ENCODE measurements at regions not wholly inside any gene's neighbourhood (a gene's known extent, or its start where the extent isn't known, plus 50 kb on each side); places are given as distances from the start of the nearest gene placed in this dataset.

GRCh38 chr1:208501542-208501941 lies 257.4 kb upstream of the PLXNA2 start:
- Histone ChIP-seq H3K4me1 (ENCODE audit: control insufficient read depth in 5 of 5, insufficient read depth in 5 of 5, low read length in 5 of 5) (peaks cover 0 to 9% (median 0%) of the 10 kb centered on the region in 5 donors), H3K4me3 (ENCODE audit: low read depth in 1 of 5, low read length in 5 of 5) (no peak overlapping the region), H3K9me3 (ENCODE audit: control insufficient read depth in 5 of 5, low read length in 5 of 5) (peaks cover 0 to under 1% (median 0%) of the 10 kb centered on the region in 5 donors), H3K27me3 (ENCODE audit: control insufficient read depth in 5 of 5, insufficient read depth in 4 of 5, low read length in 5 of 5) (no peaks in the 10 kb centered on the region), H3K27ac (ENCODE audit: low read depth, low read length) (no peak overlapping the region), H3K9ac (ENCODE audit: low read length in 5 of 5) (no peak overlapping the region), H3K36me3 (ENCODE audit: control insufficient read depth in 5 of 5, insufficient read depth in 5 of 5, low read length in 5 of 5) (no peaks in the 10 kb centered on the region)

DNA sequence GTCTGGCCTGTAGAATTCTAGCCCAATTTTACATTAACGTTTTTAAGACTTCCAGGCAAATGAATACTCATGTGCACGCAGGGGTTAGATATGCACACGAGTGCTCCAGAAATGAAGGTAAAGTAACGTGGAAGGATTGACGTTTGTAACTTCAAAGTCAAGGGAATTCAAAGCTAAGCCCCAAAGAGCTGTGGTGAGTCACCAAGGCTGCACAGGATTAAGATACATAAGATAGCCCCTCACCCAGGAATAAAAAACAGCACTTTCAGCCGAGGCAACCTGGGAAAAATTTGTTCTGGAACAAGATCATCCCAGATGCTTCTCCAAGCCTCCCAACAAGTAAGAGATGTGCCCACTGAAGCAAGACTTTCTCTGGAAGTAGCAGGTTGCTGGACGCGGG lies 259.6 kb upstream of the PLXNA2 start:
- no peak overlapping the region for H3K4me3 ChIP-seq (ENCODE audit: low read depth in 1 of 5, low read length in 5 of 5)
- H3K27ac ChIP-seq (ENCODE audit: low read depth, low read length) = no peak overlapping the region
- no peaks in the 10 kb centered on the region for H3K9me3 ChIP-seq (ENCODE audit: control insufficient read depth in 5 of 5, low read length in 5 of 5)
- no peak overlapping the region for H3K9ac ChIP-seq (ENCODE audit: low read length in 5 of 5)
- H3K36me3 ChIP-seq (ENCODE audit: control insufficient read depth in 5 of 5, insufficient read depth in 5 of 5, low read length in 5 of 5) = no peaks in the 10 kb centered on the region
- H3K4me1 ChIP-seq (ENCODE audit: control insufficient read depth in 5 of 5, insufficient read depth in 5 of 5, low read length in 5 of 5) = peaks cover 0 to 9% (median 0%) of the 10 kb centered on the region in 5 donors
- no peaks in the 10 kb centered on the region for H3K27me3 ChIP-seq (ENCODE audit: control insufficient read depth in 5 of 5, insufficient read depth in 4 of 5, low read length in 5 of 5)

GRCh38 chr1:208506812-208507211 lies 262.6 kb upstream of the PLXNA2 start:
- H3K36me3 ChIP-seq (ENCODE audit: control insufficient read depth in 5 of 5, insufficient read depth in 5 of 5, low read length in 5 of 5) = no peaks in the 10 kb centered on the region
- no peak overlapping the region for H3K4me3 ChIP-seq (ENCODE audit: low read depth in 1 of 5, low read length in 5 of 5)
- no peaks in the 10 kb centered on the region for H3K27me3 ChIP-seq (ENCODE audit: control insufficient read depth in 5 of 5, insufficient read depth in 4 of 5, low read length in 5 of 5)
- no peak overlapping the region for H3K27ac ChIP-seq (ENCODE audit: low read depth, low read length)
- no peaks in the 10 kb centered on the region for H3K9me3 ChIP-seq (ENCODE audit: control insufficient read depth in 5 of 5, low read length in 5 of 5)
- H3K4me1 ChIP-seq (ENCODE audit: control insufficient read depth in 5 of 5, insufficient read depth in 5 of 5, low read length in 5 of 5) = no peaks in the 10 kb centered on the region
- no peak overlapping the region for H3K9ac ChIP-seq (ENCODE audit: low read length in 5 of 5)

DNA sequence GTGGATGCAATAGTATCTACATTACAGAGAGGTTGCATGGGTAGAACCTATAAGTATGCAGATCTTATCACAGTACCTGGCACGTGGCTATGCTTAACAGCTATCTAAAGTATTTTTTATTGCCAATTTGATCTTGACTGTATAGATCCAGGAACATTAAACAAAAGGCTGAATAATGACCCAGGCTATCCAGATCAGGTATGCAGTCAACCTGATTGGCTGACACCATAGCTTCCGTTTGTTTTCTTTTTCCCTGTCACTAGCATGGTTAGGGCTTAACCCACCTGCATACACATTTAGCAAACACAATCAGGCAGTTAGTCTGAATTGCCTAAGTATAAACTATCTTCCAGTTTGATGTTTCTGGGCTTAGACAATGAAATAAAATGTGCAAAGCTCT lies 264.9 kb upstream of the PLXNA2 start:
- Histone ChIP-seq H3K27ac (ENCODE audit: low read depth, low read length) (no peak overlapping the region), H3K36me3 (ENCODE audit: control insufficient read depth in 5 of 5, insufficient read depth in 5 of 5, low read length in 5 of 5) (no peaks in the 10 kb centered on the region), H3K4me3 (ENCODE audit: low read depth in 1 of 5, low read length in 5 of 5) (no peak overlapping the region), H3K4me1 (ENCODE audit: control insufficient read depth in 5 of 5, insufficient read depth in 5 of 5, low read length in 5 of 5) (no peaks in the 10 kb centered on the region), H3K9ac (ENCODE audit: low read length in 5 of 5) (no peak overlapping the region), H3K27me3 (ENCODE audit: control insufficient read depth in 5 of 5, insufficient read depth in 4 of 5, low read length in 5 of 5) (no peaks in the 10 kb centered on the region), H3K9me3 (ENCODE audit: control insufficient read depth in 5 of 5, low read length in 5 of 5) (no peaks in the 10 kb centered on the region)

- no peaks in the 10 kb centered on the region for H3K27me3 ChIP-seq (ENCODE audit: control insufficient read depth in 5 of 5, insufficient read depth in 4 of 5, low read length in 5 of 5)
- H3K36me3 ChIP-seq (ENCODE audit: control insufficient read depth in 5 of 5, insufficient read depth in 5 of 5, low read length in 5 of 5) = no peaks in the 10 kb centered on the region
- no peaks in the 10 kb centered on the region for H3K9me3 ChIP-seq (ENCODE audit: control insufficient read depth in 5 of 5, low read length in 5 of 5)
- no peak overlapping the region for H3K4me3 ChIP-seq (ENCODE audit: low read depth in 1 of 5, low read length in 5 of 5)
- no peaks in the 10 kb centered on the region for H3K4me1 ChIP-seq (ENCODE audit: control insufficient read depth in 5 of 5, insufficient read depth in 5 of 5, low read length in 5 of 5)
- no peak overlapping the region for H3K27ac ChIP-seq (ENCODE audit: low read depth, low read length)
- H3K9ac ChIP-seq (ENCODE audit: low read length in 5 of 5) = no peak overlapping the region
Measured at GRCh38 chr1:208510192-208510952, 266.2 kb upstream of the PLXNA2 start.

- Histone ChIP-seq H3K4me3 (ENCODE audit: low read depth in 1 of 5, low read length in 5 of 5) (no peak overlapping the region), H3K36me3 (ENCODE audit: control insufficient read depth in 5 of 5, insufficient read depth in 5 of 5, low read length in 5 of 5) (no peaks in the 10 kb centered on the region), H3K4me1 (ENCODE audit: control insufficient read depth in 5 of 5, insufficient read depth in 5 of 5, low read length in 5 of 5) (no peaks in the 10 kb centered on the region), H3K9ac (ENCODE audit: low read length in 5 of 5) (no peak overlapping the region), H3K27ac (ENCODE audit: low read depth, low read length) (no peak overlapping the region), H3K9me3 (ENCODE audit: control insufficient read depth in 5 of 5, low read length in 5 of 5) (no peaks in the 10 kb centered on the region), H3K27me3 (ENCODE audit: control insufficient read depth in 5 of 5, insufficient read depth in 4 of 5, low read length in 5 of 5) (no peaks in the 10 kb centered on the region)
Measured at GRCh38 chr1:208511242-208511860, 267.2 kb upstream of the PLXNA2 start.

- H3K4me1 ChIP-seq (ENCODE audit: control insufficient read depth in 5 of 5, insufficient read depth in 5 of 5, low read length in 5 of 5) = no peaks in the 10 kb centered on the region
Measured at GRCh38 chr1:208513799-208514198, 269.6 kb upstream of the PLXNA2 start.

GRCh38 chr1:208515129-208515528 lies 270.9 kb upstream of the PLXNA2 start:
- H3K4me3 ChIP-seq (ENCODE audit: low read depth in 1 of 5, low read length in 5 of 5) = no peak overlapping the region
- H3K36me3 ChIP-seq (ENCODE audit: control insufficient read depth in 5 of 5, insufficient read depth in 5 of 5, low read length in 5 of 5) = no peaks in the 10 kb centered on the region
- no peak overlapping the region for H3K9ac ChIP-seq (ENCODE audit: low read length in 5 of 5)
- no peaks in the 10 kb centered on the region for H3K4me1 ChIP-seq (ENCODE audit: control insufficient read depth in 5 of 5, insufficient read depth in 5 of 5, low read length in 5 of 5)
- no peak overlapping the region for H3K27ac ChIP-seq (ENCODE audit: low read depth, low read length)
- H3K27me3 ChIP-seq (ENCODE audit: control insufficient read depth in 5 of 5, insufficient read depth in 4 of 5, low read length in 5 of 5) = no peaks in the 10 kb centered on the region
- H3K9me3 ChIP-seq (ENCODE audit: control insufficient read depth in 5 of 5, low read length in 5 of 5) = no peaks in the 10 kb centered on the region

More at GRCh38 chr1:208513799-208514198, 269.6 kb upstream of the PLXNA2 start:
- Histone ChIP-seq H3K9me3 (ENCODE audit: control insufficient read depth in 5 of 5, low read length in 5 of 5) (no peaks in the 10 kb centered on the region), H3K36me3 (ENCODE audit: control insufficient read depth in 5 of 5, insufficient read depth in 5 of 5, low read length in 5 of 5) (no peaks in the 10 kb centered on the region), H3K27me3 (ENCODE audit: control insufficient read depth in 5 of 5, insufficient read depth in 4 of 5, low read length in 5 of 5) (no peaks in the 10 kb centered on the region), H3K9ac (ENCODE audit: low read length in 5 of 5) (no peak overlapping the region), H3K27ac (ENCODE audit: low read depth, low read length) (no peak overlapping the region), H3K4me3 (ENCODE audit: low read depth in 1 of 5, low read length in 5 of 5) (no peak overlapping the region)

DNA sequence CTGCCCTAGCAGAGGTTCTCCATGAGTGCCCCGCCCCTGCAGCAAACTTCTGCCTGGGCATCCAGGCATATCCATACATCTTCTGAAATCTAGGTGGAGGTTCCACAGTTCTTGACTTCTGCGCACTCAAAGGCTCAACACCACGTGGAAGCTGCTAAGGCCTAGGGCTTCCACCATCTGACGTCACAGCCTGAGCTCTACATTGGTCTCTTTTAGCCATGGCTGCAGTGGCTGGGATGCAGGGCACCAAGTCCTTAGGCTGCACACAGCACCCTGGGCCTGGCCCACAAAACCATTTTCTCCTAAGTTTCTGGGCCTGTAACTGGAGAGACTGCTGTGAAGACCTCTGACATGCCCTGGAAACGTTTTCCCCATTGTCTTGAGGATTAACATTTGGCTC lies 272.6 kb upstream of the PLXNA2 start:
- no peaks in the 10 kb centered on the region for H3K36me3 ChIP-seq (ENCODE audit: control insufficient read depth in 5 of 5, insufficient read depth in 5 of 5, low read length in 5 of 5)
- H3K4me3 ChIP-seq (ENCODE audit: low read depth in 1 of 5, low read length in 5 of 5) = no peak overlapping the region
- H3K27me3 ChIP-seq (ENCODE audit: control insufficient read depth in 5 of 5, insufficient read depth in 4 of 5, low read length in 5 of 5) = no peaks in the 10 kb centered on the region
- no peaks in the 10 kb centered on the region for H3K9me3 ChIP-seq (ENCODE audit: control insufficient read depth in 5 of 5, low read length in 5 of 5)
- no peak overlapping the region for H3K27ac ChIP-seq (ENCODE audit: low read depth, low read length)
- no peak overlapping the region for H3K9ac ChIP-seq (ENCODE audit: low read length in 5 of 5)
- H3K4me1 ChIP-seq (ENCODE audit: control insufficient read depth in 5 of 5, insufficient read depth in 5 of 5, low read length in 5 of 5) = no peaks in the 10 kb centered on the region

DNA sequence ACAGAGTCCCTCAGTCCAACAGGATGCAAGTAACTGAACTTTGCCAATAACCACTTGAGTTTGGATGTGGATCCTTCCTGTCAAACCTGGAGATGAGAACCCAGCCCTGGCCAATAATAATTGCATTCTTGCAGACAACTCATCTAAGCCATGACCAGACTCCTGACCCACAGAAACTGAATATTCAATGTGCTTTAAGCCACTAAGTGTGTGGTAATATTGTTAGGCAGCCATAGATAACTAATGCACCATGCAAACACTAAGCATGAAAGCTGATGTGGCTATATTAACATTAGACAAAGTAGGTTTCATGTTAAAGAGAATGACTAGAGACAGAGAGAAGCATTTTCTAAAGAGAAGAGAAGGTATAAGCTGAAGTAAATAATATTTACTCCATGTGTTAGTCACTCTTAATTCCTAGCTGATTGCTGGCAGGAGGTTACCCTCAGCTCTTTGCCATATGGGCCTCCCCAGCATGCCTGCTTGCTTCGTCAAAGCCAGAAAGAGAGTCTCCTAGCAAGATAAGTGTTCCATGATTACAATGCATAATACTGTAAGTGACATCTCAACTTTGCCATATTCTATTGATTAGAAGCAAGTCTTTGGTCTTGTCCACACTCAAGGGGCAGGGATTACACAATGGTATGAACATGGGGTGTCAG lies 276.4 kb upstream of the PLXNA2 start:
- no peaks in the 10 kb centered on the region for H3K36me3 ChIP-seq (ENCODE audit: control insufficient read depth in 5 of 5, insufficient read depth in 5 of 5, low read length in 5 of 5)

More for the DNA sequence above, 276.4 kb upstream of the PLXNA2 start:
- no peaks in the 10 kb centered on the region for H3K27me3 ChIP-seq (ENCODE audit: control insufficient read depth in 5 of 5, insufficient read depth in 4 of 5, low read length in 5 of 5)
- H3K4me3 ChIP-seq (ENCODE audit: low read depth in 1 of 5, low read length in 5 of 5) = no peak overlapping the region
- no peak overlapping the region for H3K9ac ChIP-seq (ENCODE audit: low read length in 5 of 5)
- no peaks in the 10 kb centered on the region for H3K9me3 ChIP-seq (ENCODE audit: control insufficient read depth in 5 of 5, low read length in 5 of 5)
- H3K4me1 ChIP-seq (ENCODE audit: control insufficient read depth in 5 of 5, insufficient read depth in 5 of 5, low read length in 5 of 5) = peaks cover 0 to 3% (median 0%) of the 10 kb centered on the region in 5 donors
- H3K27ac ChIP-seq (ENCODE audit: low read depth, low read length) = no peak overlapping the region
